K562 (cell line): ENCODE measurements at regions not wholly inside any gene's neighbourhood (a gene's known extent, or its start where the extent isn't known, plus 50 kb on each side); places are given as distances from the start of the nearest gene placed in this dataset.

Source experiments
- HEY1 ChIP-seq: fragments of 250-450 bp; sonication (Bioruptor Pico); IDR thresholded peaks from 2 replicates; pipeline ENCODE4 v1.5.0; 2020; ENCODE audit warnings: mild to moderate bottlenecking, moderate library complexity, borderline replicate concordance
- MAX ChIP-seq: sonication (generic); formaldehyde crosslinking; IDR thresholded peaks from 2 replicates; pipeline ENCODE4 v1.9.0; 2022; ENCODE audit warnings: mild to moderate bottlenecking, missing genetic modification reagents
- REST ChIP-seq, 2 experiments: fragments of 450-650 bp; formaldehyde crosslinking in 1 of 2; IDR thresholded peaks; 2 replicates each; pipeline versions ENCODE4 v1.4.0 to v1.6.1; 2014 to 2020; ENCODE audit warnings: mild to moderate bottlenecking in 2 of 2, borderline replicate concordance in 1 of 2, low read depth in 1 of 2
- RFX7 ChIP-seq: fragments of 250-450 bp; sonication (Bioruptor Pico); IDR thresholded peaks from 2 replicates; pipeline ENCODE4 v1.5.1; 2021; ENCODE audit warnings: mild to moderate bottlenecking
- TRIM28 ChIP-seq: fragments of 450-650 bp; IDR thresholded peaks from 2 replicates; pipeline ENCODE4 v1.6.1; 2017
- ZKSCAN3 ChIP-seq: fragments of 250-450 bp; sonication (Bioruptor Pico); IDR thresholded peaks from 2 replicates; pipeline ENCODE4 v1.4.0; 2020
- TF ChIP-seq, protein P1 (sequence below), 3 experiments: fragments of 200-800 bp in 1 of 3; sonication (Bioruptor generic) in 1 of 3; sonication (generic) in 1 of 3; formaldehyde crosslinking in 1 of 3; IDR thresholded peaks; 2 replicates each; pipeline versions ENCODE4 v1.6.1 to v1.8.0; 2016 to 2022; ENCODE audit warnings: mild to moderate bottlenecking in 2 of 3, missing compliant biosample characterization in 2 of 3, missing genetic modification characterization in 2 of 3, missing genetic modification reagents in 1 of 3

DNA sequence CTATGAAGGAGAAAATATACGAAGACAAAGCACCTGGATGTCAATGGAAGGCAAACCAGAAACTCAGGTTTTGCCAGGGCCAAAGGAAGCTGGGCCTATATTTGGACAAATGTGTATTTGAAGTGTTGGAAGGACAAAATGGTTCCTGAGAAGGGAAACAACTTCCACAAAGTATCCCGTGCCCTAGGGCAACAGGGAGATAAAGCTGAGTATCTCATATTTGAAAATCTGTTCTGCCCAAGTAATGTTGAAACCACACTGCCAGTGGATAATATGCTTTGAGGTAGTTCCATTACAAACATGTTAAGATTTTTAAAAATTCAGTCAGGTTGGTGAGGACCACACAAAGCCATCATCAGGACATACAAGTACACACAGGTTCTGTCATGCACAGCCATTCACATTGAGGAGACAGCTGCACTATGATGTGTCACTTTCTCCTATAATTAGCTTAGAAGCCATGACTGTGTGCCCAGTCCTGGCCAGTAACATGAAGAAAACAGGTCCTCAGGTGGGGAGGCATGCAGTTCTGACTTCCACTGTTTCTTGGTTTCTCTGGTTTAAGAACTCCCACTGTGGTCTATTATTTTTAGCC is 116.4 kb downstream of the PWWP3B start (continued):
- TF ChIP-seq ZKSCAN3 (CRISPR knock-in tag) (no peak), MAX (CRISPR knock-in tag) (no peak), RFX7 (no peak), HEY1 (CRISPR knock-in tag) (no peak), TRIM28 (no peak), REST (IDR thresholded peaks at IDR 0.05; ENCODE audit: borderline replicate concordance) (no peak), REST (CRISPR knock-in tag; IDR thresholded peaks at IDR 0.05; ENCODE audit: low read depth) (no peak)
- TF ChIP-seq, protein P1, sequence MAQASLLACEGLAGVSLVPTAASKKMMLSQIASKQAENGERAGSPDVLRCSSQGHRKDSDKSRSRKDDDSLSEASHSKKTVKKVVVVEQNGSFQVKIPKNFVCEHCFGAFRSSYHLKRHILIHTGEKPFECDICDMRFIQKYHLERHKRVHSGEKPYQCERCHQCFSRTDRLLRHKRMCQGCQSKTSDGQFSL (CRISPR knock-in tag; IDR thresholded peaks at IDR 0.05) = no peak
- TF ChIP-seq, protein P1 (tag; IDR thresholded peaks at IDR 0.05) = no peak
